NCI-H510A treated with DMSO at 0.1 percent for 48 hours (cell line): ENCODE measurements at regions not wholly inside any gene's neighbourhood (a gene's known extent, or its start where the extent isn't known, plus 50 kb on each side); places are given as distances from the start of the nearest gene placed in this dataset.
A peak's percentile ranks its signal among the peaks of the same experiment; 100 is the strongest.
"Not testable (repeated sequence)": the region's sequence is repeated elsewhere in the genome, so short reads cannot be mapped to it uniquely, and the experiment has no call there.

Experiments used
- DNase-seq: peaks from one replicate; lab custom pipeline; 2025; lab: John Stamatoyannopoulos, UW

GRCh38 chr3:27661797-27662196, 60.3 kb downstream of the EOMES start:
- no peak for DNase-seq

GRCh38 chr3:27659279-27660021, 62.7 kb downstream of the EOMES start:
- peak; percentile 4 for DNase-seq

GRCh38 chr3:27658741-27659140, 63.4 kb downstream of the EOMES start:
- DNase-seq = no peak

- DNase-seq = no peak
Observed at GRCh38 chr3:27657871-27658270, 64.3 kb downstream of the EOMES start.

DNA sequence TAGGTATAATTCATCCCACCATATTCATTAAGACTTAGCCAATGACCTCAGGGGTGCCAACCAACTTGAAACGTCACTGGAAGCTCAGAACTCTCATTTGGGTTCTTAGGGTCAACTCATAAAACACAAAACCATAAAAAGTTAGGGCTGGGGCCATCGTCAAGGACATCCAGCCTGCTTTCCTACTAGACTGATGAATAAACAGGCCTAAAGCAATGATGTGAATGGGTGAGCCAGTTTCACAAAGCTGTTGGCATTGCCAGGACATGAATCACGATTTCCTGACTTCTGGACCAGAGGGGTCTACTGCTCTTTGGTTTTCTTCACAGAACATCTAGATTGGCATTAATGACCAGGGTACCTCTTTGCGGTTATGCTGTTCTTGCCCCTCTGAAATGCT, 64.7 kb downstream of the EOMES start:
- no peak for DNase-seq

DNA sequence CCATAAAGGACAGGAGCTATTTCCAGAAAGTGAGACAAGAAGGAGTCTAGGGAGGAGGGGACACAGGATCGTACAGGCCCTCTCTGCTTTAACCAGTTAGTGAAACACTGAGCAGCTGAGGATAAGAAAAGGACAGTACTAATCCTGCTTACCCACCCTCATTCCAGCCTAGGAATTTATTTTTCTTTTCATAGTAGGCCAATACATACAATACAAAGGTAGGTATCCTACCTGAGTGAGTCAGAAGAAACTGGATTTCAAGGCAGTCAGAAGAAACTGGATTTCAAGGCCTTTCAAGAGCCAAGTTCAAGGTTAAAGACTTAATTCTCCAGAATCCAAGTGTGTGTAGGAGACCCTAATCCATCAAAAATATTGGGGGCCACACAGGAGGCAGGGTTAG, 65.3 kb downstream of the EOMES start:
- DNase-seq = no peak

GRCh38 chr3:27655547-27655946, 66.6 kb downstream of the EOMES start:
- DNase-seq = no peak

GRCh38 chr3:27653803-27654558, 68.1 kb downstream of the EOMES start:
- DNase-seq = no peak

DNA sequence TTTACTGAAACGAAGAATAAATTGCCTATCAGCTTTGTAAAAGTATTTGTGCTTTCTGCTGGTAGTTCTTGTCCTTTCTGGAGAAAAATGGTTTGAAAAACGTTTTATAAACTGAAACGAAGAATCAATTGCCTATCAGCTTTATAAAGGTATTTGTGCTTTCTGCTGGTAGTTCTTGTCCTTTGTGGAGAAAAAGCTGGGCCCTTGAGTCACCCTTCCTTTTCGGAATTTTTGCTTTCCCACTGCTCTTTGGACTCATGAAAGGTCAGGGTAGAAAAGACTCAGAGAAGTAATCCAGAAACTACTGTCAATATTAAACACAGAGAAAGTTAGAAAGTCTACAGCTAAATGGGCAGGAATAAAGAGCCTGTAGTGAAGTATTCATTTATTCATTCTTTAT, 72.8 kb downstream of the EOMES start:
- DNase-seq = no peak

GRCh38 chr3:27646896-27647295, 75.2 kb downstream of the EOMES start:
- DNase-seq = no peak

- no peak for DNase-seq
Observed at GRCh38 chr3:27644941-27645340, 77.2 kb downstream of the EOMES start.

DNA sequence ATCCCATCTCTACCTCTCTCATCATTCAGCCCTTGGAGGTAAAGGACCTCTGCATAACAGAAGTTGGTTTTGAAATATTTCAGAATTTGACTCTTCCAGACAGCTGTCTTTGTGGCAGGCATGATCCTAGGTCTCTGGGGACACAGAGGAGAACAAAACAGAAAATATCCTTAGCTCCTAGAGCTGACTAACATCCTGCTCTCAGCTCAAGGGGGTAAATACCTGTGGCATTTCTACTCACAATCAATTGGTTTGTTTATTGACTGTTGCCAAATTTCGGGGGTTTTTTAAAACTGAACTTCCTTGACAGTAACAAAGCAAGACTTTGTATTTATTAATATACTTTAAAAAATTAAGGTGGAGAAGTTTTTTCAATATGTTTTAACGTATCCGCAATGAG, 78.8 kb downstream of the EOMES start:
- DNase-seq = no peak

DNA sequence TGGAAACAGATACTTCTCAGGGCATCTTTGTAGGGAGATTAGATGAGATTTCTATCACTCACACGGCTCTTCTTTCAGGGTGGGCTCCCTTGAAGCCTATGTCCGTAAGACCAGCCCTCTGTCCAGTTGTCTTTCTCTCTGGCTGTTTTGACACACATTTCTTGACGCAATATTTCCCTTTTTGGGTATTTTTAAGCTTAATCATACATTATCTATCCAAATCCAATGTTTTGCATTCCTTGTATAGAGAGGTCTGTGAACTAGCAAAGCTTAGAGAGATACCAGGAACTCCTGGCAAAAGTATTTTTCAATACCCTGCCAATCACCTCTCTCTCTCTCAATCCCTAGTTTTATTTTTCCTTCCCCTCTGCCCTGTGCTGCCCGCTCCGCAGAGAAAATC, 79.3 kb downstream of the EOMES start:
- no peak for DNase-seq

GRCh38 chr3:27641888-27642601, 80.1 kb downstream of the EOMES start:
- no peak for DNase-seq

- no peak for DNase-seq
Observed at GRCh38 chr3:27641271-27641800, 80.8 kb downstream of the EOMES start.

- no peak for DNase-seq
Observed at GRCh38 chr3:27639271-27639670, 82.9 kb downstream of the EOMES start.

DNA sequence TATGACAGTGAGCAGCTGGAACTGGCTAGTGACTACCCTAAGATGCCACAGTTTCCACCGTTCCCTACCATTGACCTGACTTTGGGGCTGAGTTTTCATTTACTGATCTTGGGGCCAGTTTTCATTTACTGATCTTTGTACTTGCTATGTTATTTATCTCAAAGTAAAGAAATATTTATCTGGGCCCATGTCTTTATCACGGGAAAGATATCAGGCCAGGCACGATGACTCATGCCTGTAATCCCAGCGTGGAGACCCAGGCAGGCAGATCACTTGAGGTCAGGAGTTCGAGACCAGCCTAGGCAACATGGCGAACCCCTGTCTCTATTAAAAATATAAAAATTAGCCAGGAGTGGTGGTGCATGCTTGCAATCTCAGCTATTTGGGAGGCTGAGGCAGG, 83.5 kb downstream of the EOMES start:
- DNase-seq = no peak

DNA sequence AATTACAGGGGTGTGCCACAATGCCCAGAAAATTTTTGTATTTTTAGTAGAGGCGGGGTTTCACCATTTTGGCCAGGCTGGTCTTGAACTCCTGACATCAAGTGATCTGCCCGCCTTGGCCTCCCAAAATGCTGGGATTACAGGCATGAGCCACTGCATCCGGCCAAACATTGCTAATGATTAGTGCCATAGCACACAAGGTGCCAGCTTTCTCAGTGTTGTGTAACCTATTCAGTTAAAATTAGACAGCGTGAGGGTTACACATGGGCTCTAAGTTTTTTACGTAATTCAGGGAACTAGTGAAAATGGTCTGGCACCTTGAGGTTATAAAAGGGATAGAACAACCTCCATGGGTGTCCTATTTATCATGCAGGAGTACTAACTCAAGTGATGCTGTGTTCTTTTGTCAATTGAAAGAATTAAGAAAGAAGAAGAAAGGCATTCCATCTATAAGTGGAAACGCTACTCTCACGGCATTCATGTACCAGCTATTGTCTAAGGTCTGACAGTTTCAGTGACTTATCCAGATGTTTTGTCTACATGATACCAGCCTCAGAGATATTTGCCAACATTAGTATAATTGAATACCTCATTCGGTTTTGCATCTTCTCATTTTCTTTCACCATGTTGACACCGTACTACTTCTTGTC, 84.7 kb downstream of the EOMES start:
- DNase-seq = no peak

GRCh38 chr3:27635006-27635405, 87.1 kb downstream of the EOMES start:
- not testable (repeated sequence) for DNase-seq

GRCh38 chr3:27633224-27633545, 88.9 kb downstream of the EOMES start:
- no peak for DNase-seq

DNA sequence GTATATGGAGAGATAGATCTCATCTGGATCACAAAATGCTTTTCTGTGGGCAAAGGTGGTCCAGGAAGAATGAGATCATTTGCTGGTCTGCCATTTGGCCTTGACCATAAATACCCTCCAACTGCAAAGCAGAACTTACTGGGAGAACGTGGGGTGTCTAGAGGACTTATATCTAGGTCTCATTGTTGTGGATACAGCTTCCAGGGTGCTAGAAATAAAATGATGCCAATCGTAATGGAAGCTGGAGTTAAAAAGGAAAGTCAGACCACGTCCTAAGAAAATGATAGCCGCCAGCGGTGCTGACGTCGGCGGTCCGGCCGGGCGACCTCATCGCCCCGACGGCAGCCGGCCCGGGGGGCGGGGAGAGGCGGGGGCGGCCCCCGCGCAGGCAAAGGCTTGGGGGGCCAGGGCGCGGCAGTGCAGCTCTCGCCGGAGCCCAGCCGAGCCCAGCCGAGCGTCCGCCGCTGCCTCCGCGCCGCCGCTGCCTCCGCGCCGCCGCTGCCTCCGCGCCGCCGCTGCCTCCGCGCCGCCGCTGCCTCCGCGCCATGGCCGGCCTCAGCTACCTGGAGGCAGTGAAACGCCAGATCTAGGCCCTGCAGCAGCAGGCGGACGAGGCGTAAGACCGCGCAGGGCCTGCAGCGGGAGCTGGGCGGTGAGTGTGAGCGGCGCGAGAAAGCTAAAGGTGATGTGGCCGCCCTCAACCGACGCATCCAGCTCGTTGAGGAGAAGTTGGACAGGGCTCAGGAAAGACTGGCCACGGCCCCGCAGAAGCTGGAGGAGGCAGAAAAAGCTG, 89.5 kb downstream of the EOMES start:
- DNase-seq = peak; percentile 36

GRCh38 chr3:27630885-27631284, 91.2 kb downstream of the EOMES start:
- no peak for DNase-seq
